Peyer's patch (tissue), 4 donors: ENCODE measurements at regions not wholly inside any gene's neighbourhood (a gene's known extent, or its start where the extent isn't known, plus 50 kb on each side); places are given as distances from the start of the nearest gene placed in this dataset.

Experiments used
- CTCF ChIP-seq, 6 experiments: fragments of 450-650 bp in 4 of 6; fragments of 200-600 bp in 2 of 6; sonication (generic) in 1 of 6; IDR thresholded peaks; one replicate each; pipeline ENCODE4 v1.5.1; 2017 to 2019; ENCODE audit warnings: antibody characterized with exemption in 6 of 6, mild to moderate bottlenecking in 3 of 6, moderate library complexity in 1 of 6
- POLR2A ChIP-seq, 2 donors: fragments of 450-650 bp; IDR thresholded peaks; one replicate each; pipeline ENCODE4 v1.5.1; 2017; ENCODE audit warnings: antibody characterized with exemption in 2 of 2, mild to moderate bottlenecking in 2 of 2, moderate library complexity in 2 of 2

- no peak for TF ChIP-seq CTCF (IDR thresholded peaks at IDR 0.05)
- no peak for TF ChIP-seq POLR2A (IDR thresholded peaks at IDR 0.05)
Observed at GRCh38 chr10:31686599-31686998, 242.0 kb downstream of the ARHGAP12 start.
